Spleen (tissue), 11 donors: ENCODE measurements at regions not wholly inside any gene's neighbourhood (a gene's known extent, or its start where the extent isn't known, plus 50 kb on each side); places are given as distances from the start of the nearest gene placed in this dataset.
A peak's percentile ranks its signal among the peaks of the same experiment; 100 is the strongest.

Experiments used
- DNase-seq: peaks from one replicate; pipeline ENCODE4 v3.0.0-alpha.2; 2020
- H3K27ac ChIP-seq, 8 donors: fragments of 200-600 bp; sonication (generic) in 7 of 8; 1 replicate in 4 of 8; 2 replicates in 4 of 8; pipeline versions ENCODE4 v1.5.0 to v1.8.0; 2016 to 2021; ENCODE audit warnings: inconsistent platforms in 4 of 8, mild to moderate bottlenecking in 4 of 8, moderate library complexity in 1 of 8
- H3K27me3 ChIP-seq, 7 donors: fragments of 200-600 bp; sonication (generic) in 6 of 7; replicated peaks in 1 of 7; 1 replicate in 4 of 7; 2 replicates in 3 of 7; pipeline versions ENCODE4 v1.5.0 to v1.8.0; 2016 to 2021; ENCODE audit warnings: inconsistent platforms in 3 of 7, mild to moderate bottlenecking in 1 of 7
- H3K36me3 ChIP-seq, 6 donors: fragments of 200-600 bp; sonication (generic) in 5 of 6; 1 replicate in 4 of 6; 2 replicates in 2 of 6; pipeline versions ENCODE4 v1.5.0 to v1.8.0; 2016 to 2021; ENCODE audit warnings: inconsistent platforms in 2 of 6
- H3K4me1 ChIP-seq, 6 donors: fragments of 200-600 bp; sonication (generic) in 5 of 6; 1 replicate in 3 of 6; 2 replicates in 3 of 6; pipeline versions ENCODE4 v1.5.0 to v1.8.0; 2016 to 2021; ENCODE audit warnings: inconsistent platforms in 3 of 6
- H3K4me3 ChIP-seq, 8 donors: fragments of 200-600 bp; sonication (generic) in 7 of 8; 1 replicate in 4 of 8; 2 replicates in 4 of 8; pipeline versions ENCODE4 v1.5.0 to v1.8.0; 2016 to 2021; ENCODE audit warnings: inconsistent platforms in 4 of 8, mild to moderate bottlenecking in 4 of 8, moderate library complexity in 2 of 8
- H3K9me3 ChIP-seq, 8 donors: fragments of 200-600 bp; sonication (generic) in 7 of 8; 1 replicate in 4 of 8; 2 replicates in 4 of 8; pipeline versions ENCODE4 v1.5.0 to v1.8.0; 2016 to 2021; ENCODE audit warnings: inconsistent platforms in 4 of 8
- POLR2A ChIP-seq, 3 donors: fragments of 450-650 bp; IDR thresholded peaks; one replicate each; pipeline ENCODE4 v1.5.1; 2017; ENCODE audit warnings: antibody characterized with exemption in 3 of 3, mild to moderate bottlenecking in 1 of 3
- POLR2AphosphoS5 ChIP-seq, 3 donors: sonication (generic); formaldehyde crosslinking; IDR thresholded peaks; one replicate each; pipeline ENCODE4 v1.5.1; 2017; ENCODE audit warnings: antibody characterized with exemption in 3 of 3
- WGBS, 5 donors: extraction: QIAGEN DNeasy Blood & Tissue Kit in 3 of 5; methylation state at CpG; one replicate each; pipeline versions ENCODE4 v1.1.5 to v1.1.7; 2013 to 2018; 5-methylcytosine and 5-hydroxymethylcytosine counted together
- intact Hi-C: fragments of 100-400 bp; cut with DNase I; formaldehyde crosslinking; loops from one replicate; pipeline ENCODE4 v1.15.0; 2023; ENCODE audit warnings: low total_unique reads
- TF ChIP-seq, protein P1 (sequence below), 11 experiments: fragments of 200-600 bp in 7 of 11; fragments of 450-650 bp in 4 of 11; sonication (generic) in 4 of 11; IDR thresholded peaks in 8 of 11; conservative IDR thresholded peaks in 3 of 11; 1 replicate in 7 of 11; 2 replicates in 4 of 11; pipeline versions ENCODE4 v1.4.0 to v1.8.0; 2016 to 2021; ENCODE audit warnings: antibody characterized with exemption in 11 of 11, inconsistent platforms in 4 of 11, mild to moderate bottlenecking in 1 of 11
- donor health status: healthy with polysubstance abuse.
- donor health status: DM: no; HTN: no; CAD: no; lungs with moderate emphysema.
- donor health status: DM: no; HTN: no; CAD: no.
- donor health status: Bipolar disorder and iron deficiency.
- donor health status: healthy.
- donor health status: DM: no; HTN: no; CAD: no.
- donor health status: DM: yes; HTN: yes; CAD: no.

DNA sequence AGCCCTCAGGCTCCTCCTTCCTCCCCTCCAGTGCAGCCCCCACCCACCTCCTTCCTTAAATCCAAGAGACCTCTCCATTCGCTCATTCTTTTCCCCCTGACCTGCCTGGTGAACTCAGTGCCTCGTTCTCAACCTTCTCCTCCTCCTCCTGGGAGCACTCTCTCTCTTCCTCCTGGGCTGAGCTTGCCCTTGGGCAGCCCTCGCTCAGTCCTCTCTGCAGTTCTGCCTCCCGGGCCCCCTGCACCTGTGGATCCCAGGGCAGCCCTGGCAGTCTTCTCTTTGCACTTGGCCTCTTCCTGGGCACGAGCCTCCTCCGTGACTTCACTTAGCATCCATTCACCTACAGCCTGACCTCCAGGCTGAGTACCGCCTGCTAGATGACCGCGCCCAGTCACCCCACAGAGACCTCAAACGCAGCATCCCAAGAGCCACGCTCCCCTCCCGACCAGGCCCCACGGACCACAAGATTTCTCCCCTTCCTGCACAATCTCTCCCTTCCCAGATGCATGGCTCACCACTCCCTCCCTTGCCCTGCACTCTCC is 58.9 kb upstream of the ID2 start:
- no peak for DNase-seq
- TF ChIP-seq, protein P1, sequence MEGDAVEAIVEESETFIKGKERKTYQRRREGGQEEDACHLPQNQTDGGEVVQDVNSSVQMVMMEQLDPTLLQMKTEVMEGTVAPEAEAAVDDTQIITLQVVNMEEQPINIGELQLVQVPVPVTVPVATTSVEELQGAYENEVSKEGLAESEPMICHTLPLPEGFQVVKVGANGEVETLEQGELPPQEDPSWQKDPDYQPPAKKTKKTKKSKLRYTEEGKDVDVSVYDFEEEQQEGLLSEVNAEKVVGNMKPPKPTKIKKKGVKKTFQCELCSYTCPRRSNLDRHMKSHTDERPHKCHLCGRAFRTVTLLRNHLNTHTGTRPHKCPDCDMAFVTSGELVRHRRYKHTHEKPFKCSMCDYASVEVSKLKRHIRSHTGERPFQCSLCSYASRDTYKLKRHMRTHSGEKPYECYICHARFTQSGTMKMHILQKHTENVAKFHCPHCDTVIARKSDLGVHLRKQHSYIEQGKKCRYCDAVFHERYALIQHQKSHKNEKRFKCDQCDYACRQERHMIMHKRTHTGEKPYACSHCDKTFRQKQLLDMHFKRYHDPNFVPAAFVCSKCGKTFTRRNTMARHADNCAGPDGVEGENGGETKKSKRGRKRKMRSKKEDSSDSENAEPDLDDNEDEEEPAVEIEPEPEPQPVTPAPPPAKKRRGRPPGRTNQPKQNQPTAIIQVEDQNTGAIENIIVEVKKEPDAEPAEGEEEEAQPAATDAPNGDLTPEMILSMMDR (IDR thresholded peaks at IDR 0.05 in 8 of 11, conservative IDR thresholded peaks at IDR 0.05 in 3 of 11), result no peak
- TF ChIP-seq POLR2AphosphoS5 (IDR thresholded peaks at IDR 0.05), result no peak
- no peak for TF ChIP-seq POLR2A (IDR thresholded peaks at IDR 0.05)
- Histone ChIP-seq H3K27ac (peak overlapping the region in 2 of 8 donors; percentile 23 to 28), H3K9me3 (no peaks in the 10 kb centered on the region), H3K36me3 (no peaks in the 10 kb centered on the region), H3K4me3 (no peak overlapping the region), H3K27me3 (no peaks in the 10 kb centered on the region), H3K4me1 (peaks cover 0 to 7% (median 0%) of the 10 kb centered on the region in 6 donors)
- 67 to 76% (median 74%) methylated on average over 12 to 13 of the region's 13 CpGs for WGBS, 5 donors
- intact Hi-C loops, result no loop called here

DNA sequence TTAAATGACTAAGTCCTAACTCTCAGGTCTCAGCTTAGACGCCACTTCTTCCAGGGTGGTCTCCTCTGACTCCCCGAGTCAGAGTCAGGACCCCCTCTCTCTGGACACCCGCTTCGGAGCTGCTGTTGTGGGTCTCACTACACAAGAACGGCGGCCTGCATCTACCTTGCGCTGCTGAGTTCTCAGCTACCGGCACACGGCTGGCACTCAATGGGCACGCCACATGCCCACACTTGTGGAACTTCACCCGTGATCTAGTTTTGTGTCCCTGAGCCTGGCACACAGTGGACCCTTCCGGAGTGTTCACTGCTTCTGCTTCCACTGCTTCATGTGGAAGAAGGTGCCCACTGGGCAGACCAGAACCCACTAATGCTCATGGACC is 58.3 kb upstream of the ID2 start:
- Histone ChIP-seq H3K36me3 (no peaks in the 10 kb centered on the region), H3K4me3 (no peak overlapping the region), H3K9me3 (no peaks in the 10 kb centered on the region), H3K27me3 (no peaks in the 10 kb centered on the region), H3K27ac (no peak overlapping the region), H3K4me1 (peaks cover 0 to 9% (median 2%) of the 10 kb centered on the region in 6 donors)
- DNase-seq, result no peak
- TF ChIP-seq POLR2AphosphoS5 (IDR thresholded peaks at IDR 0.05), result no peak
- TF ChIP-seq, protein P1 (IDR thresholded peaks at IDR 0.05 in 8 of 11, conservative IDR thresholded peaks at IDR 0.05 in 3 of 11), result no peak
- TF ChIP-seq POLR2A (IDR thresholded peaks at IDR 0.05), result no peak
- intact Hi-C loops, result no loop called here
- WGBS, 5 donors, result 81 to 92% (median 88%) methylated on average over 12 of the region's 12 CpGs

DNA sequence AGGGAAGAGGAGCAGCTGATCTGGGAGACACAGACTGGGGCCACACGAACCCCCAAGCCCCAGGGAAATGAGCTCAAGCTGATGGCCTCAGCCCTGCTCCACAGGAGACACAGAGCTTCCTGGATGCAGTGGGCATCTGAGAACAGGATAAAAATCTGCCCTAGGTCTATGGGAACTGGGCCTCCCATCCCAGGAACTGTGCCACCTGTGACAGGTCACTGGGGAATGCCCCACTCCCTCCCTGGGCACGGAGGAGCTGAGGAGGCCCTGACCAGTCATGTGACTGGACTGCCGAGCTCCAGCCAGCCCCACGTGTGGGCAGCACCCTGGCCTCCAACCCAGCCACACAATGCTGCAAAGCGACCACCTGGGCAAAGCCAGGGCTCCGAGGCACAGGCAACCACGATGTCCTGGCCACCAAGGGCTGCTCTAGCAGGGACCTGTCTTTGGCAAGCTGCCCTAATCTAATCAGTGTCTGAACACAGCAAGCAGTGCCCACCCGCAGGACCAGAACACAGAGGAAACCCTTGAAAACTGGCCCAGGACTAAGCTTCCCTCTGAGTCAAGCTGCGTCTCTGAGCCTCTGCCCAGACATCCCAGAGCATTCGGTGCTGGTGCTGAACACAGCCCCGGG is 57.8 kb upstream of the ID2 start:
- 69 to 85% (median 79%) methylated on average over 6 to 11 of the region's 11 CpGs for WGBS, 5 donors
- no peak overlapping the region for H3K4me3 ChIP-seq
- no peak overlapping the region for H3K27ac ChIP-seq
- TF ChIP-seq, protein P1 (IDR thresholded peaks at IDR 0.05 in 8 of 11, conservative IDR thresholded peaks at IDR 0.05 in 3 of 11), result no peak
- TF ChIP-seq POLR2AphosphoS5 (IDR thresholded peaks at IDR 0.05) (no peak), POLR2A (IDR thresholded peaks at IDR 0.05) (no peak)
- H3K4me1 ChIP-seq, result peaks cover 0 to 13% (median 5%) of the 10 kb centered on the region in 6 donors
- H3K27me3 ChIP-seq, result no peaks in the 10 kb centered on the region
- no peak for DNase-seq
- no peaks in the 10 kb centered on the region for H3K9me3 ChIP-seq
- H3K36me3 ChIP-seq, result no peaks in the 10 kb centered on the region
- intact Hi-C loops, result no loop called here

DNA sequence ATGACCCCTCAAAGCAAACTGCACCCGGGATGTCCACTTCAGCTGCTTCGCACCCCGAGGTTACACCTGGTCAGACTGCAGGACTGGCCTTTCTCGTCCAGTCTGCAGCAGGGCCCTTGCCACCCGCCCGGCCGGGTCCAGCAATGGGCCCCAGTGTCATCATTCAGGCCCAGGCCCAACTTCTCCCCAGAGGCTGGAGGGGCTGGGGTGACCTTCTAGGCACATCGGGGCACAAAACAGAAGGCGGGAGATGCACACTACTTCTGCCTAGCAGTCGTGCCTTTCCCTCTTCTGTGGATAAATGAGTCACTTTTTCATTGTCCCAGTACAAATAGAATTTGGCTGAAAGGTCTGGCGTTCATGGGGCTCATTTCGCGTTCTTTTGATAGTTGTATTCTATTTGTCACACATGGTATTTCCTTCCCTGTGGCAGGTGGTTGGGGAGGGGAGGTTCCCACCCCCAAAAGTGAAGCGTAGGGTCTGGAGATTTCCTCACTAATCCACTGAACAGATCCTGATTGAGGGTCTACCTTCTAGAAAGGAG is 56.9 kb upstream of the ID2 start:
- 86 to 93% (median 90%) methylated on average over 14 of the region's 14 CpGs for WGBS, 5 donors
- no peak for DNase-seq
- Histone ChIP-seq H3K27me3 (no peaks in the 10 kb centered on the region), H3K4me1 (peaks cover 0 to 13% (median 5%) of the 10 kb centered on the region in 6 donors), H3K36me3 (no peaks in the 10 kb centered on the region), H3K9me3 (no peaks in the 10 kb centered on the region), H3K4me3 (no peak overlapping the region), H3K27ac (no peak overlapping the region)
- TF ChIP-seq, protein P1 (IDR thresholded peaks at IDR 0.05 in 8 of 11, conservative IDR thresholded peaks at IDR 0.05 in 3 of 11), result no peak
- TF ChIP-seq POLR2AphosphoS5 (IDR thresholded peaks at IDR 0.05) (no peak), POLR2A (IDR thresholded peaks at IDR 0.05) (no peak)
- intact Hi-C loops, result no loop called here
